Fibroblast of skin of right quadriceps (primary cell): ENCODE measurements at regions not wholly inside any gene's neighbourhood (a gene's known extent, or its start where the extent isn't known, plus 50 kb on each side); places are given as distances from the start of the nearest gene placed in this dataset.
"Not testable (repeated sequence)": the region's sequence is repeated elsewhere in the genome, so short reads cannot be mapped to it uniquely, and the experiment has no call there.

ENCODE experiments used
- DNase-seq: peaks from one replicate; pipeline ENCODE4 v3.0.0-alpha.2; 2013

DNA sequence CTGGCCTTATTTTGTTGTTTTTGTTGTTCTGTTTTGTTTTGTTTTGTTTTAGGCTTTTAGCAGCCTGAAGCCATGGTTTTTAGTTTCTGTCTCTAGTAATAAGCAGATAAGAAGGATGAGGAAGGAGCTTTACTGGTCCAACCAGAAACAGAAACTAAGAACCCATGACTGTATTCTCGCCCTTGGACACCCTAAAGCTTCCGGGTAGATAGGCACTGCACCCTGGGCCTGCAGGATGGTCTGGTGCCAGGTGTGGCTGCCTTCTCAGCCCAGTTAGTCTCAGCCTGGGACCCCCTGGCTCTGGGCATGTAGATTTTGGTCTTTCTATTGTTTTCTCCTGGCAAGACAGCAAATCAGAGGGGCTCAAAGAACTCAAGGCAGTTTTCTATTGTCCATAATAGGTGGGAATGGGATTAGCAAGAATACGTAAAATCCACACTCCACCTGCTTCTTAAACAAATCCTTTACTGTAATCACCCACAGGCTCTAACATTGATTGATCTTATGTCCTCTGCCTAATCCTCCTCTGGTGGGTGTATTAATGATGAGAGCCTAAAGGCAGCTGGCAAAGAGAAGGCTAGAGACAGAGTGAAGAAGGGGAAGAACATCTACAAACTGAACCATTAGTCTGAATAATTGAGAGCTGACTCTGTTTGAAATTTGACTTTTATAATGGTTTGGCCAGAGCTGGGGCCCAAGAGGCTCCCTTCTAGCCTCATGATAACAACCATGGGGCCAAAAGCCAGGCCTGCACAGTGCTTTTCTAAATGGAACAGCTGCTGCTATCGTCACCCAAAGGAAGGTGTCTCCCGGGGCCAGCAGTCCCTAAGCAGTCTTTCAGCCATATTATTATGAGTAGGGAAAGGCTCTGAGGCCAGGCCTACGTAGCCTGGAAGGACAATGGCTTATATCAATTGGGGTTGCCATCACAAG lies 106.8 kb upstream of the ATP1A1 start:
- no peak for DNase-seq

DNA sequence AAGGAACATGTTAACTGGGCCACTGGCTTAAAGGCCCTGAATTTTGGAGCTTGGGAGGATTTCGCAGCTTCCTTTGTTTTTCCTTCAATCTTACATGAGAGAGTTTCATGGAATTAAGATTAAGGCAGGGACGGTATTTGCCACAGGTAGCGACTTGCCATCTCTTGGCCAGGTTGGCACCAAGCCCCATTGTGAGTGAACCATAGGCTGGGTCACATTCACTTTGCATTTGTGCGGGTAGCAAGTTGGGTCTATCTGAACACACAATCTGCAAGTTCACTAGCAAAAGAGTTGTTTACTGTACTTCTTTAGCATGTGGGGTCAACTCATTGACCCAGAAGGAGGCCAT lies 106.2 kb upstream of the ATP1A1 start:
- no peak for DNase-seq

DNA sequence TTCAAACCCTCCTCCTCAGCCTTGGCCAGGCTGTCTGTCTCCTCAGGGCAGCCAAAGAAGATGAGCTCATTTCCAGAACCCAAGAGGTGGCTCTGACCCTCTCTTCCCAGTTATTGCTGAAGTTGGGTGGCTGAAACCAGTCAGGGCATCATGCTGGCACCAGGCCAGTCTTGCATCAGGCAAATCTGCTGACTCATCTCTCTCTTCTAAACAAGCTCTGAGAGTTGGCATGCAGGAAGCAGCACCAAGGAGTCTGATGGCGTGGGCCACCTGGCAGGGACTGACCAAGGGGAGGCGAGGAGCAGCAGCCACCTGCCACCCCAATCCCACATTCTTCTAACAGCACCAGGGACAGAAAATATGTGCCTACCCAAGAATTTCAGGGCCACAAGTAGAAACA lies 104.8 kb upstream of the ATP1A1 start:
- DNase-seq, result peak; percentile 3

DNA sequence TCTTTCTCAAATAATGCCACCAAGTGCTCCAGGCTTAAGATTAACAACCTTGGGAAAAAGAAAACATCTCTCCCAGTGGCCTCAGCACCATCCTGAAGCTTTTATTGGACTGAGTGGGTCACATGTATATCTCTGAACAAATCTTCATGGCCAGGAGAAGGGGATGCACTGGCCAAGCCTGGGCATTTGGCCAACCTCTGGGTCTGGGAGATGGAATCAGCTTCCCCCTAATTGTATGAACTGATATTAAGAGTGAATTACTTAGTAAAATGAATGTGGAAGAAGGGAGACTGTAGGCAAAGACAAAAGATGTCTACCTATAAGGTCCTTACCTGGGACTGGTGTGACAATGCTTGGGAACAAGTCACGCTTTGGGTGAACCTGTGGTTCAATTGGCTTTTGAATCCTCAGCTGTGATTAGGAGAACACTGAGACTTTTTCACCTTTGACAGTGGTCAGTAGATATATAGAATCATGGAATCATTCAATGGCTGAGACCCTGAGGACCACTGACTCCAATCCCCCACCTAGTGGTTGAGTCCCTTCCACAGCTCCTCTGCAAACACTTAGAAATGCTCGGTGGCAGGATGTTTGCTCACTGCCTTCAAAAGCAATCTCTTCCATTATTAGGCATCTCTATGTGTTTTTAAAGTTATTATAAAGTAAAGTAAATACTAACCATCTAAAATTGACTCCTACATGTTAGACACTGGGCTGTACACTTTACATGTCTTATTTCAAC lies 102.6 kb upstream of the ATP1A1 start:
- DNase-seq, result no peak

DNA sequence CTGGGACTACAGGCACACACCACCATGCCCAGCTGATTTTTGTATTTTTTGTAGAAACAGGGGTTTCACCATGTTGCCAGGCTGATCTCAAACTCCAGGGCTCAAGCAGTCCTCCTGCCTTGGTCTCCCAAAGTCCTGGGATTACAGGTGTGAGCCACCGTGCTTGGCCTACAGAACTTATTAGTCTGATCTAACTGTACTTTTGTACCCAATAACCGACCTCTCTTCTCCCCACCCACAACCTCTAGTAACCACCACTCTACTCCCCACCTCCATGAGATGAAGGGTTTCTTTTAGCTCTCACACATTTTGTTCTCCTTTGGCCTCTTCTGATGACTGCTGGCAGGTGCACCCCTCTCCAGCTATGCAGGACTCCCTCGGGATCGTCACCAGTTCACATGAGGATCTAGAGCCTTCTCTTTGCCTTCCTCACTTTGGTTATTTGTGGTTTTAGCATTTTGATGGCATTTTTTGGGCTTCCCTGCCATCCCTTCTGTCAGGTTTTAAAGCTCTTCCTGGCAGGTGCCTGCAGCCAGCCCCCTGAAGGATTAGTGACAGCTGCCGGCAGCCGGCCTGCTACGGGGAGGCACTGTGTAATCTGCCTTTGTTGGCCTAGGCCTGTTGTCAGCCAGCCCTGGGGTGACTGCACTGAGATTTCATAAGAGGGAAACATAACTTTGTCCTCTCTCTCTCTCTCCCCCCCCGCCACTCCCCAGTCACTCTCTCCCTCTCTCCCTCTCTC lies 99.8 kb upstream of the ATP1A1 start:
- no peak for DNase-seq

DNA sequence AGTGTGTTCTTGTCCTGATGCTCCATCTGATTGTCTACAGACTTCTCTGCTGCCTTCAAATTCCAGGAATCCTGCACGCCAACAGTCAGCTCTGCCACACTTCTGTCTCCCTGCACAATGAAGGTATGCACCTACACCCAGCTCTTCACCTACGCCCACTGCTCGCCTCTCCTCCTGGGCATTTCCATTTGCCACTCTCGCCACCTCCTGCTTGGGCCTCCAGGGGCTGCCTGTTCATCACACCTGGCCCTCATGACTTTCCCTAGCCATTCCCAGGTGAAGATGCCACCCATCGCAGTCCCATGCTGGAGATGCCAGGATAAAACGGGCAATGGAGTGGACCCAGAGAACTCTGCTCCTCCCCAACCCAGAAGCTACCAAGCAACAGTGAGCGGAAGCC lies 96.5 kb upstream of the ATP1A1 start:
- no peak for DNase-seq

DNA sequence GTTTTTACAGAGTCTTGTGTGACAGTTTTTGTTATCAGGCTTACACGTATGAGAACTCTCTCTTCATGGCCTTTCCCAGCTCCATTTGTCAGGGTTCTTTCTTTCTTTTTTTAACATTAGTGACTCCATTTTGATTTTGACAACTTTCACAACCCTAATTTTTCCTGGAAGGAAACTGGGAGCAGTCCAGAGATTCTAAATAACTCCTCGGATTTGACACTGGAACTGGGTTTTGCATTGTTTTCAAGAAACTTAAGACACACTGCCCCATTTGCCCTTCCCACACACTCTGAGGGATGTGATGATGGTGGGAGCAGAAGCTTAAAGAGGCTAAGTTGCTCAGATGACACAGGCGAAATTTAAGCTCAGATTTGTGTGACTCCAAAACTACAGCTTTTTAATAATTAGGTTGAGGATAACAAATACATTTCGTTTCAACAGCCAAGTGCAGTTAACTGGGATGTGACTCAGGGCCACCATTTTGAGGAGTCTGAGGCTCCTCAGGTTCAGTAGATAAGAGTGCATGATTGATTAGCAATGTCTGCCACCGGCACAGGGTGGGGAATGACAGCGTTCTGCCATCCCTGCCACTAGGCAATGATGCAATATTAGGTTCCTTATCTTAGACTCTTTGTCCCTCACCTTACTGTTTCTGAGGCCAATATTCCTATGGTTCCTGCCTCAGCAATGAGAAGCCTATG lies 95.1 kb upstream of the ATP1A1 start:
- DNase-seq, result no peak

DNA sequence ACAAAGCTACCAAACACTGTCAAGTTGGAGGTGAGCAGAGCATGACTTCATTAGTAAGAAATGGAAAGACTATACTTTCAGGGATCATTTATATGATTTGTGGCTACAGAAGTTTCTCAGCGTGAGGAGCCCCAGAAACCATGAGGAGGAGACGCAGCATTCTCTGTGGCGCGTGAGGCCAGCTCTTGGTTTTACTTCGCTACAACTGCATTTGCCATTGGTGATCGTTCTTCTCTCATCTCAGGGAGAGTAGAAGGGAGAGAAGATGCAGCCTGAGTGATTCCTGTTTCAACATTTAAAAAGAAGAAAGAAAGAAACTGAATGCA lies 94.5 kb upstream of the ATP1A1 start:
- DNase-seq, result no peak

DNA sequence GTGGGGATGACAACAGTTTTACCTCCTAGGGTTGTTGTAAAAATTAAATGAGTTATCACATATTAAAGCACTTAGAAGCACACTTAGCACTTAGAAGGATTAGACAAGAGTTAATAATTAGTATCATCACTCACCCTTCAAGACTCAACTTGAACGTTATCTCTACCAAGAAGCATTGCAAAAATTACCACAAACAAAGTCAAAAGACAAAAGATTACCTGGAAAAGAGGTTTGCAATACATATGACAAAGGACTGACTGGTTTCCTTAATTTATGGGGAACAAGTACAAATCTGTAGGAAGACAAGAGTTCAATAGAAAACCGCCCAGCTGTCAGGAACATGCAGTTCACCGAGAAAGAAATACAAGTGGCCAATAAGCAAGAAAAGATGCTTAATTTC lies 93.3 kb upstream of the ATP1A1 start:
- DNase-seq, result no peak

DNA sequence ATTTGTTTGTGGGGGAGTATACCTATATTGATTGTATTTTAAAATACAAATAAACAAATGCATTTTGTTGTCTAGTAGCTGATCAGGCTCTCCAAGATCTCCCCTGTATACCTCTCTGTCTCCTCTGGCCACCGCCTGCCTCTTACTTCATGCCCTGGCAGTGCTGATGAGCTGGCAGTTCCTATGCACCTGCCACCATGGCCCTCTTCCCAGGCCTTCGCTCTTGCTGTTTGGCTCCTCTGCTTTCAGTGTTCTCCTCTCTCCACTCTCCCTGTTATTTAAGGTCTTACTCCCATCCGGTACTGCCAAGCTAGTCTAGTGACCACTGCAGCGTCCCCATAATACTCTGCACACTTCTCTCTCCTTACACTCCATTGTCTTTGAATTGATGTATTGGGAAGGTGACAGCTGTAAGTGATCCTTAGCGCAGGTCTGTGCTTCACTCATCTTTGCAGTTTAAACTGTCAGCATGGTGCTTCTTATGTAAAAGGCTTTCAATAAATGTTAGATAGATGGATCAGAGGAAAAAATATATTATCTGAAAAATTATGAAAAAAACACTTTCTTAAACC lies 88.1 kb upstream of the ATP1A1 start:
- no peak for DNase-seq

DNA sequence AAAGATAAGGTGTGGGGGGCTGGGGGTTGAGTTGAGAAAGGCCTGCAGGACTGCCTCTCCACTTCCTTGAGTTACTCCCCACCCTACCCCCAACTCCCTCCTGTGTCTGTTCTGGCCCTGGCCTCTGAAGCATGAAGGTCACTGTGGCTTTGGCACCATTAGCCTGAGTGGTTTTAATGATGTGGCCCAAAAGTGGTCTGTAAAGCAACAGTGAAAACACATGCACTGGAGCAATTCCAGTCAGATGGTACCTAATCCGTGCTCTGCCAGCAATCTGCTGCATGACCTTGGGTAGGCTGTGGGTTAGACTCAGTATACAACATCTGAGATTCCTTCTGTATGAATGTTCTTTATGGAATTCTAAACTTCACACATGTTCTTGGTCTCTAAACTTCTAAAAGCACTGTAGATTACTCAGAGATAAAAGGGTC lies 86.5 kb upstream of the ATP1A1 start:
- DNase-seq, result peak; percentile 81

DNA sequence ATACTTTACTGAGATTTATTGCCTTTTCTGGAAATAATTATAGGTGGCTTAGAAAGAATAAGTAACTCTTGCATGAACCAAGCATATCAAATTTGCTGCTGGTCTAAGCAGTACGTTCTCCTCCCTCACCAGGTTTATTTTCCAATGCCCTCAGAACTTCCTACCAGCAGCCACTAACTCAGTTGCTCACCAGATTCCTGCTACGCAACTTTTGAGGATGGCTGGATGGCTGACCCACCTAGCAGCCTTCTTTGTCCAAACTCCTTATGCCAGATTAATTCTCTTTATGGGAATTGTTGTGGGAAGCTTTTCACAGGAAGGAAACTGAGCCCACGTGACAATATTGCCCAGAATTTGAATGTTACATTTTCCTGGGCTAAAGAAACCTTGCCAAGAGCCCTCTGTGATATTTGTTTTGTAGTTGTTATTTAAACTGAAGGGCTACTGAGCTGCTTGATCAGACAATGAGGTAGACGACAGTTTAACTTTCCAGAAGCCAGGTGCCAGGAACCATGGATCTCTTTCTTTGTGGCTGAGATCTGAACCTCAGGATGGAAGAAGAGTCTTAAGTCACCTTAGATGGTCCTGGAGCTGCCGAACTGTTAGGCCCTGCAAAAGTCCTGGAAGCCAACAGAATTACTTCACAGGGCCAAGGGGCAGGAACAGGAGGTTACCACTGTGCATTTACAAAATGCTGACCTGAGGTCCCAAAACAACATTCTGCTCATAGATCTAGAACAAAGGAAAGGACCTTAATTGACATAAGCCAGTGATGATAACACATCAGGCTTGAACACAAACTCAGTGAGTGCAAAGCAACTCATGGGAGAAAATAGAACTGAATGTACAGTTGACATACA lies 85.5 kb upstream of the ATP1A1 start:
- peak; percentile 25 for DNase-seq

DNA sequence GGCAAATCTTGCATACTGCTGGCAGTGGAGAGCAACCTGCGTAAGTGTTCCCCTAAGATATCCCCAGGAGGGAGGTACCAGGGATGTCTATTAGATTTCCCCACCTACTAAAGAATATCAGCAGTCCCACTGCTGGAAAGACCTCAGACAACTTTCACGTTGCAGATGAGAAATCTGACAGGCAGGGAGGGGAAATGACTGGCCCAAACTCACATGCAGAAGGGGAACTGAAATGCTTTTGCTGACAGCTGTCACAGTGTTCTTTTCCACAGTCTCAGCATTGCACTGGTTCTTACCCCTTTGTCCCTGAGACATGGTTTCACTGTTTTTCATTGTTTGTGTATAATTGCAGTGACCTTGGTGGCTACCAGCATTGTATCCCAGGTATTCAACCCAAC lies 84.8 kb upstream of the ATP1A1 start:
- no peak for DNase-seq

DNA sequence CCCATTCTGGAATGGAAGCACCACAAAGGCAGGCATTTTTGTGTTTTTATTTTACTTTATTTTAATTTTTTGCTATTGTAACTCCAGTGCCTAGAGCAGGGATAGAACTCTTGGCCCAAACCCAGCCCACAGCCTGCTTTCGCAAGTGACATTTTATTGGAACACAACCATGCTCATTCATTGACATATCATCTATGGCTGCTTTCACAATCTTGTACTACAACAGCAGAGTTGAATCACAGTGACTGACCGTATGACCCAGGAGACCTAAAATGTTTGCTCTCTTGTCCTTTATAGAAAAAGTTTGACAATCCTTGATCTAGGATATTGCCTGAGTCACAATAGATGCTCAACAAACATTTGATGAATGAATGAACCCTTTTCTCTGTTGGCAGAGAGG lies 83.9 kb upstream of the ATP1A1 start:
- DNase-seq, result no peak

DNA sequence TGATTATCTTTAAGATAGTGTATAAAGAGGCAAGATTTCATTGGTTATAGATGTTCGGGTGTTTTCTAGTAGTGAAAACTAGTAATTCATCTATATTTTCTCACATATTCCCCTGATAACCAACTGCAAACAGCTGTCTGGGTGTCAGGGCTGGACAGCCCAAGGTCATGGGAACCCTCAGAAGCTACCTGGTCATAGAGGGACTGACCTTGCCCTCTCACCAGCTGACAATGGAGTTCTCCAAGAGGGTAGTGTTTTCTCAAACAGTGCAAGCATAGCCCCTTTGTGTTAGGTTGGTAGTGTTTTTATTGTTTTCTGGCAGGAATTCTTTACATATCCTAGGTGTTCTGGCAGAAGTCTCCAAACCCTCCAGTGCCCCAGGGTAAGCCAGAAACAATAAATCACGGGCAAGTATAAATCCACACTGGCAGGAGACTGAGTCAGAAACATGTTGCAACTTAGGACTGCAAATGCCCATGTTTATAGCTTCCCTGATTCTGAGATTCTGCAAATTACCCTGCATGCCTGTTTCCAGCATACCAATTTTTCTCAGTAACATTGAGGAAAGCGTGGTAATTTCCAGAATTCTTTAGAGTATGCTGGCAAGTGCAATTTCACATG lies 82.8 kb upstream of the ATP1A1 start:
- DNase-seq, result peak; percentile 9

DNA sequence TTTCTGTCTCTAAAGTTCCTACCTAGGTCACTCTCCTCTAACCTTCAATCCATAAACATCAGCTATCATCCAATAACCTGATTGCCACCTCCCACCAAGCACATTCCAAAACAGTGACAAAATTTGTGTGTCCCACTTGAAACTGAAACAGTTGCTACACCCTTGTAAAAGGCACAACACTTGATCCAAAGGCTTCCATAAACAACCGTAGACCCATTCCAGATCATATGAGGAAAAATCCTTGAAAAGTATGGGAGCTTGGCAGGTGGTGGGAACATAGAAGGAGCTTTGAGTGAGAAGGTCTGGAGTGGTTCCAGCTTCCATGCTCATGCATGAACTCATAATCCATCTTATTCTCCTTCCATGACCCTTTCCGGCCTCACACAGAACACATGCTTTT lies 82.0 kb upstream of the ATP1A1 start:
- no peak for DNase-seq

DNA sequence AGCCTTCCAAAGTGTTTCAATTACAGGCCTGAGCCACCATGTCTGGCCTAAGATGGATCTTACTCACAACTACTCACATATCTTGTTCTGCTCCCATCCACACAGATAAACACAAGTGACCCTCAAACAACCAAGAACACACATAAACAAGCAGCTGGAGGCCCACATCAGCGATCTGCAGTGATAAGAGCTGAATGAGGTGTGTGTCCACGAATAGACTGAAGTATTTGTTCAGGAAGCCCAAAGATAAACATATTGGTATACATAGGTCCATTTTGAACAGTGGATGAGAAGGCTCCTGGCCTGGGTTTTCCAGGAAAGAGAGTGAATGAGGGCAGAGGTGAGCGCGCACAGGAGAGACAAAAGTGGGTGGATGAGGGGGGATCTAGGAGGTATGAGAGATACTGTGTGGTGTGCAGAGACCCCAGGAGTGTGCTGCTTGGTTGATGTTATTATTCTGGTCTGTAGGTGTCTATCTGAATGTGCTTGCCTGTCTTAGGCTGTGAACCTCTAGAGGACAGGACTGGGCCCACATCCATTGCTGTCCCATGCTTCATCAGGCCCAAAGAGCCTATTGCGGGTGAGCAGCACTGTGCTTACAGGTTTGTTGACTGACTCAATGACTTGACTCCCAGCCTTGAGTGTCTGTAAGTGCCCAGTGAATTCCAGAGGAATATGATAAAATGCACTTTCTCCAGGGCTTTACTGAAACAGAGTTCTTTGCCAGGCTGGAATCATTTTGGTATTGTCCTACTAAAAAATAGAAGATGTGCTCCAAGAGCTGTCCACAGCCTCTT lies 79.9 kb upstream of the ATP1A1 start:
- DNase-seq, result no peak

DNA sequence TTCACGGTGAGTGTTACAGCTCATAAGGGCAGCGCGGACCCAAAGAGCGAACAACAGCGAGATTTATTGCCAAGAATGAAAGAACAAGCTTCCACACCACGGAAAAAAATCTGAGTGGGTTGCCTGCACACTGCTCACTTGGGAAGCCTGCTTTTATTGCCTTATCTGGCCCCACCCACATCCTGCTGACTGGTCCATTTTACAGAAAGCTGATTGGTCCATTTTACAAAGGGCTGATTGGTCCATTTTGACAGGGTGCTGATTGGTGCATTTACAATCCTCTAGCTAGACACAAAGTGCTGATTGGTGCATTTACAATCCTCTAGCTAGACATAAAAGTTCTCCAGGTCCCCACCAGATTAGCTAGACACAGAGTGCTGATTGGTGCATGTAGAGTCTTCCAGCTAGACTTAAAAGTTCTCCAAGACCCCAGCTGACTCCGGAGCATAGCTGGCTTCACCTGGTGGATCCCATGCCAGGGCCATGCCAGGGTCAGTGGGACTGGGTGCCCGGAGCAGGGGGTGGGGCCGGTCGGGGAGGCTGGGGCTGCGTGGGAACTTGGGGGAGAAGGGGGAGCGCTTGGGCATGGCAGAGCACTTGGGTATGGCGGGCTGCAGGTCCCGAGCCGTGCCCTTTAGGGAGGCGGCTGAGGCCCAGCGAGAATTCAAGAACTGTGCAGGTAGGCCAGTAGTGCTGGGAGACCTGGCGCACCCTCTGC lies 75.4 kb upstream of the ATP1A1 start:
- DNase-seq, result no peak

DNA sequence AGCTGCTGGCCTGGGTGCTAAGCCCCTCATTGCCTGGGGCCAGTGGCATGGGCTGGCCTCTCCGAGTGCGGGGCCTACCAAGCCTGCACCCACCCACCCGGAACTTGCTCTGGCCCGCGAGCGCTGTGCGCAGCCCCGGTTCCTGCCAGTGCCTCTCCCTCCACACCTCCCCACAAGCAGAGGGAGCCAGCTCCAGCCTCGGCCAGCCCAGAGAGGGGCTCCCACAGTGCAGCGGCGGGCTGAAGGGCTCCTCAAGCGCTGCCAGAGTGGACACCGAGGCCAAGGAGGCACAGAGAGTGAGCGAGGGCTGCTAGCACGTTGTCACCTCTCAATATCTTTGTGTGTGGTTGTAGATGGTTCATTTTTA lies 74.8 kb upstream of the ATP1A1 start:
- not testable (repeated sequence) for DNase-seq

DNA sequence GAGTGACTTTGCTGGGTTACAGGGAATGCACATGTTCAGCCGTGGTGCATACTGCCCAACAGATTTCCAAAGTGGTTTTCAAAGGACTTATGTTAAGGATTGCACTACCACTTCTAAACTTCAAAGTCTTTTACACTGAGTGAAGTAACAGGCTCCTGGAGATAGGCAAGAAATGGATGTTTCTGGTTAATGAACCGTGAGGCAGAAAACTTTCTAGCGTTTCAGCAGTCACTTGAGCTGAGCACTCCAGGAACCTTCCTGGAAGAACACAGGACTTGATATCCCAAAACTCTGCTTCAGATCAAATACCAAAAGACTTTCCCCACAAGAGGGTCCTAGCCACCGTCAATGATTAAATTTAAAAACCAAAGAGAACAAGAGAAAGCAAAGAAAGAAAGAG lies 74.3 kb upstream of the ATP1A1 start:
- DNase-seq, result no peak
